ENCODE measurements at regions not wholly inside any gene's neighbourhood (a gene's known extent, or its start where the extent isn't known, plus 50 kb on each side); places are given as distances from the start of the nearest gene placed in this dataset.

DNA sequence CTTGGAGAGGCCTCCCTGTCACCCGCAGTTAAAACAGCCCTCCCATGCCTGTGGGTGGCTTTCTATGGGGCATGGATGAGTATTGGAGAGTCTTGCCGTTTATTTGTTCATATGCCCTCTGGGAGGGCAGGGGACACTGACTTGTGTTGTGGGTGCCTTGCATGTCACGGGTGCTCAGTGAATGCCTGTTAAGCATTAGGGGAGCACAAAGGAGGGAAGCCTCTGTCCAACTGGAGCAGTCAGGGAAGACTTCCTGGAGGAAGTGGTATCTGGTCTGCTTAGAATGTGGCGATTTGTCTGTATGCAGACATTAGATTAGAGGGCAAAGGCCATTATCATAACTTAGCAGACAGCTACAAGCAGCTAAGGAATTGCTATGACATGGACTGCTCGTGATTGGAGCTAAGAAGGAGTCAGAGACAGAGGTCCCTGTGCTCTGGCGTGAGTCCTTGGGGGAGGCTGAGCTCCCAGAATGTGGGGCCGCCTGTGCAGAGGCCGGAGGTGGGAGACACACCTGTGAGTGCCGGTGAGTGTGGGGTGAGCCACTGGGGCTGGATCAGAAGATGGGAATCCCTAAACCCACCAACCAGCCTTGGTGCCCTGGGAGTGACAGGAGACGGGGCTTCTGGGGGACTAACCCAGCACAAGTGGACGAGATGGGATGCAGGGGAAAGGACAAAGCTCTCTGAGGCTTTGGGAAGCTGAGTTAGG, 286.1 kb downstream of the SEC14L1 start:
- Histone ChIP-seq H3K9ac (ENCODE audit: low read length) (peak overlapping the region; percentile 6), H3K27ac (ENCODE audit: low read depth, low read length) (peak overlapping the region; percentile 73; the same call in 1 of the 2 replicates)

GRCh38 chr17:77427391-77427991, 286.7 kb downstream of the SEC14L1 start:
- Histone ChIP-seq H3K27me3 (ENCODE audit: control insufficient read depth, insufficient read depth, low read length) (no peaks in the 10 kb centered on the region), H3K4me3 (ENCODE audit: low read depth, low read length) (no peak overlapping the region), H3K9ac (ENCODE audit: low read length) (no peak overlapping the region), H3K4me1 (ENCODE audit: control insufficient read depth, insufficient read depth, low read length) (peaks cover 70% of the 10 kb centered on the region), H3K9me3 (ENCODE audit: control insufficient read depth, insufficient read depth, low read depth, low read length) (no peaks in the 10 kb centered on the region), H3K27ac (ENCODE audit: low read depth, low read length) (no peak overlapping the region), H3K36me3 (ENCODE audit: control insufficient read depth, insufficient read depth, low read length) (no peaks in the 10 kb centered on the region)

More for the DNA sequence above, 286.1 kb downstream of the SEC14L1 start:
- Histone ChIP-seq H3K4me3 (ENCODE audit: low read depth, low read length) (no peak overlapping the region), H3K27me3 (ENCODE audit: control insufficient read depth, insufficient read depth, low read length) (no peaks in the 10 kb centered on the region), H3K9me3 (ENCODE audit: control insufficient read depth, insufficient read depth, low read depth, low read length) (no peaks in the 10 kb centered on the region), H3K4me1 (ENCODE audit: control insufficient read depth, insufficient read depth, low read length) (peaks cover 71% of the 10 kb centered on the region), H3K36me3 (ENCODE audit: control insufficient read depth, insufficient read depth, low read length) (no peaks in the 10 kb centered on the region)

DNA sequence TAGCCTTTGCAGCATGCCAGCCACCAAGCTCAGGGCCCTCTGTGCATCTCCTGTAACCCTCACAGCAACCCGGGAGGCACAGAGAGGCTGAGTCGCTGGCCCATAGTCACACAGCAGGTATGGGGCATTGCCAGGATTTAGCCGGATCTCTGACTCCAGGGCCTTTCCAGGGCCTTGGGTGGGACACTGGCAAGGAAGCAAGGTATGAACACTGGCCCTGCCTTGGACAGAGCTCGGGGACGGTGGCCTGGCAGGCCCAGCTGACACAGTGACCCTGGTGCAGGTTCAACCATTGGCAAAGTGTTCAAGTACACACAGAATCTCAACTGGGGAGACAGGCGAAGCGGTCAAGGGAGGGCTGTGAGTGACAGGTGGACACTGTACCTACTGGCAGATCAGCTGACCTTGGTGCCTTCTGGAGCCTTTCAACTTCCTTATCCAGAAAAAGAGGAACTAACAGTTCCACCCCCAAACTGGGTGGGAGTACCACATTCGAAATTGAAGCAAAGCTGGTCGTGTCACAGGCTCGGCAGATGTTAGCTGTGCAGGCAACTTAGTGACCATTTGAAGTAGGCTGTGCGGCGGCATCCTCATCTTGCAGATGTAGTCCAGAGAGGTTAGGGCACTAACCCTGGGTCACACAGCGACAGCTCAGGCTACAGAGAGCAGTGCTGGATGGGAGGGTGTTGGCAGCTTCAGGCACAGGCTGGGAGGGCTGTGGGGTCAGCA, 287.4 kb downstream of the SEC14L1 start:
- no peaks in the 10 kb centered on the region for H3K27me3 ChIP-seq (ENCODE audit: control insufficient read depth, insufficient read depth, low read length)
- H3K4me3 ChIP-seq (ENCODE audit: low read depth, low read length), result no peak overlapping the region
- no peak overlapping the region for H3K9ac ChIP-seq (ENCODE audit: low read length)
- H3K36me3 ChIP-seq (ENCODE audit: control insufficient read depth, insufficient read depth, low read length), result no peaks in the 10 kb centered on the region
- H3K4me1 ChIP-seq (ENCODE audit: control insufficient read depth, insufficient read depth, low read length), result peaks cover 72% of the 10 kb centered on the region
- no peaks in the 10 kb centered on the region for H3K9me3 ChIP-seq (ENCODE audit: control insufficient read depth, insufficient read depth, low read depth, low read length)
- no peak overlapping the region for H3K27ac ChIP-seq (ENCODE audit: low read depth, low read length)

- H3K9me3 ChIP-seq (ENCODE audit: control insufficient read depth, insufficient read depth, low read depth, low read length), result no peaks in the 10 kb centered on the region
- H3K4me3 ChIP-seq (ENCODE audit: low read depth, low read length), result no peak overlapping the region
- H3K27me3 ChIP-seq (ENCODE audit: control insufficient read depth, insufficient read depth, low read length), result no peaks in the 10 kb centered on the region
- H3K9ac ChIP-seq (ENCODE audit: low read length), result no peak overlapping the region
- peaks cover 71% of the 10 kb centered on the region for H3K4me1 ChIP-seq (ENCODE audit: control insufficient read depth, insufficient read depth, low read length)
- H3K36me3 ChIP-seq (ENCODE audit: control insufficient read depth, insufficient read depth, low read length), result no peaks in the 10 kb centered on the region
- H3K27ac ChIP-seq (ENCODE audit: low read depth, low read length), result no peak overlapping the region
Observed at GRCh38 chr17:77428749-77429368, 288.1 kb downstream of the SEC14L1 start.

GRCh38 chr17:77429369-77429968, 288.7 kb downstream of the SEC14L1 start:
- no peaks in the 10 kb centered on the region for H3K27me3 ChIP-seq (ENCODE audit: control insufficient read depth, insufficient read depth, low read length)
- no peak overlapping the region for H3K4me3 ChIP-seq (ENCODE audit: low read depth, low read length)
- H3K36me3 ChIP-seq (ENCODE audit: control insufficient read depth, insufficient read depth, low read length), result no peaks in the 10 kb centered on the region
- H3K9me3 ChIP-seq (ENCODE audit: control insufficient read depth, insufficient read depth, low read depth, low read length), result no peaks in the 10 kb centered on the region
- no peak overlapping the region for H3K9ac ChIP-seq (ENCODE audit: low read length)
- no peak overlapping the region for H3K27ac ChIP-seq (ENCODE audit: low read depth, low read length)
- peaks cover 74% of the 10 kb centered on the region for H3K4me1 ChIP-seq (ENCODE audit: control insufficient read depth, insufficient read depth, low read length)

- H3K27ac ChIP-seq (ENCODE audit: low read depth, low read length), result no peak overlapping the region
- no peak overlapping the region for H3K4me3 ChIP-seq (ENCODE audit: low read depth, low read length)
- no peak overlapping the region for H3K9ac ChIP-seq (ENCODE audit: low read length)
- H3K4me1 ChIP-seq (ENCODE audit: control insufficient read depth, insufficient read depth, low read length), result peaks cover 79% of the 10 kb centered on the region
- H3K27me3 ChIP-seq (ENCODE audit: control insufficient read depth, insufficient read depth, low read length), result no peaks in the 10 kb centered on the region
- H3K9me3 ChIP-seq (ENCODE audit: control insufficient read depth, insufficient read depth, low read depth, low read length), result no peaks in the 10 kb centered on the region
- H3K36me3 ChIP-seq (ENCODE audit: control insufficient read depth, insufficient read depth, low read length), result no peaks in the 10 kb centered on the region
Observed at GRCh38 chr17:77429969-77430752, 289.4 kb downstream of the SEC14L1 start.

- no peaks in the 10 kb centered on the region for H3K36me3 ChIP-seq (ENCODE audit: control insufficient read depth, insufficient read depth, low read length)
- no peak overlapping the region for H3K27ac ChIP-seq (ENCODE audit: low read depth, low read length)
- no peaks in the 10 kb centered on the region for H3K27me3 ChIP-seq (ENCODE audit: control insufficient read depth, insufficient read depth, low read length)
- no peak overlapping the region for H3K4me3 ChIP-seq (ENCODE audit: low read depth, low read length)
- H3K4me1 ChIP-seq (ENCODE audit: control insufficient read depth, insufficient read depth, low read length), result peaks cover 78% of the 10 kb centered on the region
- no peak overlapping the region for H3K9ac ChIP-seq (ENCODE audit: low read length)
- no peaks in the 10 kb centered on the region for H3K9me3 ChIP-seq (ENCODE audit: control insufficient read depth, insufficient read depth, low read depth, low read length)
Observed at GRCh38 chr17:77432034-77432661, 291.4 kb downstream of the SEC14L1 start.

- Histone ChIP-seq H3K9me3 (ENCODE audit: control insufficient read depth, insufficient read depth, low read depth, low read length) (no peaks in the 10 kb centered on the region), H3K27me3 (ENCODE audit: control insufficient read depth, insufficient read depth, low read length) (no peaks in the 10 kb centered on the region), H3K4me1 (ENCODE audit: control insufficient read depth, insufficient read depth, low read length) (peaks cover 72% of the 10 kb centered on the region), H3K27ac (ENCODE audit: low read depth, low read length) (peak overlapping the region; percentile 16; the same call in 1 of the 2 replicates), H3K36me3 (ENCODE audit: control insufficient read depth, insufficient read depth, low read length) (no peaks in the 10 kb centered on the region), H3K4me3 (ENCODE audit: low read depth, low read length) (no peak overlapping the region), H3K9ac (ENCODE audit: low read length) (peak overlapping the region; percentile 47)
Observed at GRCh38 chr17:77432742-77433141, 292.0 kb downstream of the SEC14L1 start.

- Histone ChIP-seq H3K36me3 (ENCODE audit: control insufficient read depth, insufficient read depth, low read length) (no peaks in the 10 kb centered on the region), H3K27ac (ENCODE audit: low read depth, low read length) (peak overlapping the region; percentile 47; the same call in 1 of the 2 replicates), H3K27me3 (ENCODE audit: control insufficient read depth, insufficient read depth, low read length) (no peaks in the 10 kb centered on the region), H3K4me1 (ENCODE audit: control insufficient read depth, insufficient read depth, low read length) (peaks cover 75% of the 10 kb centered on the region), H3K9ac (ENCODE audit: low read length) (peak overlapping the region; percentile 47), H3K9me3 (ENCODE audit: control insufficient read depth, insufficient read depth, low read depth, low read length) (no peaks in the 10 kb centered on the region), H3K4me3 (ENCODE audit: low read depth, low read length) (no peak overlapping the region)
Observed at GRCh38 chr17:77433385-77434135, 292.8 kb downstream of the SEC14L1 start.
